ENCODE measurements at regions not wholly inside any gene's neighbourhood (a gene's known extent, or its start where the extent isn't known, plus 50 kb on each side); places are given as distances from the start of the nearest gene placed in this dataset.

GRCh38 chr2:14524041-14524802 lies 108.3 kb upstream of the LRATD1 start:
- H3K4me3 ChIP-seq (ENCODE audit: low read depth, low read length), result peak overlapping the region; percentile 25; the same call in 1 of the 2 replicates
- TF ChIP-seq CTCF (IDR thresholded peaks at IDR 0.05; ENCODE audit: low read depth, low read length), result no peak

GRCh38 chr2:14524803-14525080 lies 107.8 kb upstream of the LRATD1 start:
- no peak for TF ChIP-seq CTCF (IDR thresholded peaks at IDR 0.05; ENCODE audit: low read depth, low read length)
- no peak overlapping the region for H3K4me3 ChIP-seq (ENCODE audit: low read depth, low read length)

GRCh38 chr2:14530506-14530905 lies 102.0 kb upstream of the LRATD1 start:
- H3K4me3 ChIP-seq (ENCODE audit: low read depth, low read length), result no peak overlapping the region
- no peak for TF ChIP-seq CTCF (IDR thresholded peaks at IDR 0.05; ENCODE audit: low read depth, low read length)

- no peak for TF ChIP-seq CTCF (IDR thresholded peaks at IDR 0.05; ENCODE audit: low read depth, low read length)
- H3K4me3 ChIP-seq (ENCODE audit: low read depth, low read length), result no peak overlapping the region
These were observed 99.3 kb upstream of the LRATD1 start for GRCh38 chr2:14533131-14533757.

- H3K4me3 ChIP-seq (ENCODE audit: low read depth, low read length), result no peak overlapping the region
- TF ChIP-seq CTCF (IDR thresholded peaks at IDR 0.05; ENCODE audit: low read depth, low read length), result no peak
These were observed 97.4 kb upstream of the LRATD1 start for GRCh38 chr2:14535156-14535555.

GRCh38 chr2:14536976-14537375 lies 95.5 kb upstream of the LRATD1 start:
- no peak for TF ChIP-seq CTCF (IDR thresholded peaks at IDR 0.05; ENCODE audit: low read depth, low read length)
- H3K4me3 ChIP-seq (ENCODE audit: low read depth, low read length), result no peak overlapping the region

GRCh38 chr2:14540015-14540414 lies 92.5 kb upstream of the LRATD1 start:
- no peak for TF ChIP-seq CTCF (IDR thresholded peaks at IDR 0.05; ENCODE audit: low read depth, low read length)

More at GRCh38 chr2:14540015-14540414, 92.5 kb upstream of the LRATD1 start:
- no peak overlapping the region for H3K4me3 ChIP-seq (ENCODE audit: low read depth, low read length)
